Progenitor cell of endocrine pancreas (in vitro differentiated cells): ENCODE measurements at regions not wholly inside any gene's neighbourhood (a gene's known extent, or its start where the extent isn't known, plus 50 kb on each side); places are given as distances from the start of the nearest gene placed in this dataset.

ENCODE experiments used
- DNase-seq: peaks from one replicate; pipeline ENCODE4 v3.0.0; 2021; ENCODE audit warnings: low spot score; ENCODE audit not compliant: unreplicated experiment
- H3K27ac Mint-ChIP-seq: 2 replicates; pipeline ENCODE4 v1.8.0; 2021; ENCODE audit warnings: mild to moderate bottlenecking, moderate library complexity, mixed read lengths
- H3K27me3 Mint-ChIP-seq: 2 replicates; pipeline ENCODE4 v1.8.0; 2021; ENCODE audit warnings: mixed read lengths
- H3K36me3 Mint-ChIP-seq: 2 replicates; pipeline ENCODE4 v1.8.0; 2022; ENCODE audit warnings: mixed read lengths; ENCODE audit not compliant: insufficient read depth
- H3K4me1 Mint-ChIP-seq: 2 replicates; pipeline ENCODE4 v1.8.0; 2021; ENCODE audit warnings: low read depth, mixed read lengths
- H3K4me3 Mint-ChIP-seq: 2 replicates; pipeline ENCODE4 v1.8.0; 2021; ENCODE audit warnings: low read depth, mild to moderate bottlenecking, moderate library complexity, mixed read lengths
- H3K9me3 Mint-ChIP-seq: 2 replicates; pipeline ENCODE4 v1.8.0; 2021; ENCODE audit warnings: low read depth, mixed read lengths
- TF ChIP-seq, protein P1 (sequence below): fragments of 200-600 bp; sonication (generic); IDR thresholded peaks from one replicate; pipeline ENCODE4 v1.5.0; 2021; ENCODE audit warnings: antibody characterized with exemption, mild to moderate bottlenecking; ENCODE audit not compliant: unreplicated experiment

DNA sequence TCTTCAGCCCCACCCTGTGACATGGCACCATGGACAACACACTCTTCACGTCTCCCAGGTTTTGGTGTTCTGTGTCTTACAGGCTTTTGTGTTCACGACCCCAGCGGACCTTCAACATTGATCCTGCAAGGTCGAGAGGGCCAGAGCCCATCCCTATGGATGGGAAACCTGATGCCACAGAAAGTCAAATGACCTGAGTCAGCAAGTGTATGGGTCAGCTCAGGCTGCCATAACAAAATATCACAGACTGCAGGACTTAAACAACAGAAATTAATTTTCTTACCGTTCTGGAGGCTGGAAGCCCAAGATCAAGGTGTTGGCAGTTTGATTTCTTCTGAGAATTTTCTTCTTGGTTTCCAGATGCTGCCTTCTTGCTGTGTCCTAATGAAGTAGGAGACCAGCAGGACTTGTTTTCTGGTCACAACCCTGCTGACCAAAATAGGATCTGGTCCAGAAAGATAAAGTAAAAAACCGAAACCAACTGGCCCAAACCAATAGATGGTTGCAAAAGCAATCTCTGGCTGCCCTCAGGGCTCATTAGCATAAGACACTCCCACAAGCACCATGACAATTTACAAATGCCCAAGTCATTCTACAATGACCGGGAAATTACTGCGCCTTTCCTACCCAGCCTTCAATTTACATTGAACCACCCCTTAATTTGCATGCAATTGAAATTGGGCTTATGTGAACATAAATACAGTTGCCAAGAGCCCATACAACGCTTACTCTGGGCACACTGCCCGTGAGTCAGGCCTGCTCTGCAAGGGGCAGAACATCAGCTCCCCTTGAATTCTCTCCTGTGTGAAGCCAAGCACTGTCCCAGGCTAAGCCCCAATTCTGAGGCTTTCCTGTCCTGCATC is 82.9 kb upstream of the SLC22A11 start:
- no peaks in the 10 kb centered on the region for H3K4me1 Mint-ChIP-seq
- no peak overlapping the region for H3K27ac Mint-ChIP-seq
- TF ChIP-seq, protein P1, sequence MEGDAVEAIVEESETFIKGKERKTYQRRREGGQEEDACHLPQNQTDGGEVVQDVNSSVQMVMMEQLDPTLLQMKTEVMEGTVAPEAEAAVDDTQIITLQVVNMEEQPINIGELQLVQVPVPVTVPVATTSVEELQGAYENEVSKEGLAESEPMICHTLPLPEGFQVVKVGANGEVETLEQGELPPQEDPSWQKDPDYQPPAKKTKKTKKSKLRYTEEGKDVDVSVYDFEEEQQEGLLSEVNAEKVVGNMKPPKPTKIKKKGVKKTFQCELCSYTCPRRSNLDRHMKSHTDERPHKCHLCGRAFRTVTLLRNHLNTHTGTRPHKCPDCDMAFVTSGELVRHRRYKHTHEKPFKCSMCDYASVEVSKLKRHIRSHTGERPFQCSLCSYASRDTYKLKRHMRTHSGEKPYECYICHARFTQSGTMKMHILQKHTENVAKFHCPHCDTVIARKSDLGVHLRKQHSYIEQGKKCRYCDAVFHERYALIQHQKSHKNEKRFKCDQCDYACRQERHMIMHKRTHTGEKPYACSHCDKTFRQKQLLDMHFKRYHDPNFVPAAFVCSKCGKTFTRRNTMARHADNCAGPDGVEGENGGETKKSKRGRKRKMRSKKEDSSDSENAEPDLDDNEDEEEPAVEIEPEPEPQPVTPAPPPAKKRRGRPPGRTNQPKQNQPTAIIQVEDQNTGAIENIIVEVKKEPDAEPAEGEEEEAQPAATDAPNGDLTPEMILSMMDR: no peak
- H3K27me3 Mint-ChIP-seq: peaks cover 55% of the 10 kb centered on the region
- no peak overlapping the region for H3K4me3 Mint-ChIP-seq
- no peaks in the 10 kb centered on the region for H3K9me3 Mint-ChIP-seq
- DNase-seq: no peak
- no peaks in the 10 kb centered on the region for H3K36me3 Mint-ChIP-seq

DNA sequence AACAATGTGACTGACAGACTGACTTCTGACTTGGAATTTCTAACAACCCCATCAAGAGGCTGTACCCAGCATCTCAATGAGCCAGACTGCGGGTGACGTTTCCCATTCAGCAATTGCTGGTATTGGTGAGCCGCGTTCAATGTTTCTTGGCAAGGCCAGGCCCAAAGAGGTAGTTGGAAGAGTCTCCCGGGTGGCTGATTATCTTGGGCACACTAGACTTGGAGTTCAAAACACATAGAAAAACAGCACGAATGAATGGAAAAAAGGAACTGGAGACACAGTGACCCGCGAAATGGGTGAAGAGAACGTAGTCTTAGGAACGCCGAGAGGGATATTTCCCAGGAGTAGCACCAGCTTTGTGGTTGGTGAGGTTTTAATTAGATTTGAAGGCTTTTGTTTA is 81.1 kb upstream of the SLC22A11 start:
- H3K27me3 Mint-ChIP-seq: peaks cover 50% of the 10 kb centered on the region
- H3K4me1 Mint-ChIP-seq: no peaks in the 10 kb centered on the region

GRCh38 chr11:64475145-64475544 is 80.6 kb upstream of the SLC22A11 start:
- H3K36me3 Mint-ChIP-seq: no peaks in the 10 kb centered on the region
- no peak overlapping the region for H3K27ac Mint-ChIP-seq
- no peaks in the 10 kb centered on the region for H3K4me1 Mint-ChIP-seq
- H3K4me3 Mint-ChIP-seq: no peak overlapping the region
- no peak for DNase-seq
- TF ChIP-seq, protein P1: no peak
- peaks cover 51% of the 10 kb centered on the region for H3K27me3 Mint-ChIP-seq
- H3K9me3 Mint-ChIP-seq: no peaks in the 10 kb centered on the region

More for the DNA sequence above, 81.1 kb upstream of the SLC22A11 start:
- H3K4me3 Mint-ChIP-seq: no peak overlapping the region
- DNase-seq: no peak
- H3K36me3 Mint-ChIP-seq: no peaks in the 10 kb centered on the region
- TF ChIP-seq, protein P1: no peak
- H3K9me3 Mint-ChIP-seq: no peaks in the 10 kb centered on the region
- no peak overlapping the region for H3K27ac Mint-ChIP-seq

DNA sequence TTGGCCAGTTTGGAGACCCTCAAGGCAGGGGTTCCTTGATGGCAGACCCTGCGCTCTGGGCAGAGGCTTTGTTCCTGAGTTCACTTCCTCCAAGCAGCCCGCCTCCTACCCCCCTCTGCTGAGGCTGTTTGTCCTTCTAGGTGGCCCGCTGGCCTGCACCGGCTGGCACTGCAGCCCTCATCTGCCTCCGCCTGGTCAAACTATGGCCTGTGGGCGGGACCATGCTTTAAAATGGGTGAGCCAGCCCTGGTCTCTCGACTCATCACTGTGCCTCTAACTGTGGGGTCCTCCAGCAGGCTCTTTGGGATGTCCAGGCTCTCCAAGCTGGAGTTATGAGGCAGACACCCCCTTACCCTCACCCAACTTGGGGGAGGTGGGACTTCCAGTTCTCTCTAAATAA is 78.9 kb upstream of the SLC22A11 start:
- TF ChIP-seq, protein P1: no peak
- no peaks in the 10 kb centered on the region for H3K4me1 Mint-ChIP-seq
- DNase-seq: no peak
- H3K27me3 Mint-ChIP-seq: peaks cover 44% of the 10 kb centered on the region
- no peak overlapping the region for H3K27ac Mint-ChIP-seq
- no peaks in the 10 kb centered on the region for H3K36me3 Mint-ChIP-seq
- H3K9me3 Mint-ChIP-seq: no peaks in the 10 kb centered on the region
- no peak overlapping the region for H3K4me3 Mint-ChIP-seq

DNA sequence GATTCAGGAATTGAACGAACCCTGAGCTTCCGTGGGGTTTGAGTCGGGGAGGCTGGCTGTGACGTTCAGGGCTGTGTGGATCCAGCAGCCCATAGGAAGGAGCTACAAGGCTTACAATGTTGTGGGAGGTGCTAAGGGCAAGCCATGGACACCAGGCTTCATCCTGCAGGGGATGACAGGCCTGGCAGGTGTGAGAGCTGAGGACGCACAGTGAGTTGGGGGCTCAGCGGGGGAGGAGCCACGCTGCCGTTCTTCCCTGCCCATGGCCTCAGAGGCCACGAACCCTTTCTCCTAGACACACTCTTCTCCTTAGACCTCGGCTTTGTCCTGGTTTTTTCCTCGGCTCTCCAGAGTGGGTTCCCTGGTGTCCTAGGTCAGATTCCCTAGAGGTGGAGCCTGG is 78.1 kb upstream of the SLC22A11 start:
- no peak for DNase-seq
- peaks cover 49% of the 10 kb centered on the region for H3K27me3 Mint-ChIP-seq
- no peak overlapping the region for H3K27ac Mint-ChIP-seq
- TF ChIP-seq, protein P1: no peak
- H3K4me1 Mint-ChIP-seq: no peaks in the 10 kb centered on the region
- H3K9me3 Mint-ChIP-seq: no peaks in the 10 kb centered on the region
- no peaks in the 10 kb centered on the region for H3K36me3 Mint-ChIP-seq
- no peak overlapping the region for H3K4me3 Mint-ChIP-seq
